BLaER1 (cell line): ENCODE measurements at regions not wholly inside any gene's neighbourhood (a gene's known extent, or its start where the extent isn't known, plus 50 kb on each side); places are given as distances from the start of the nearest gene placed in this dataset.
A peak's percentile ranks its signal among the peaks of the same experiment; 100 is the strongest.

ENCODE experiments used
- H3K27ac ChIP-seq: shearing (Covaris generic); formaldehyde crosslinking; 2 replicates; pipeline ENCODE4 v1.8.1; 2022
- H3K27me3 ChIP-seq: shearing (Covaris generic); formaldehyde crosslinking; 2 replicates; pipeline ENCODE4 v1.8.1; 2022
- H3K36me3 ChIP-seq: shearing (Covaris generic); formaldehyde crosslinking; 2 replicates; pipeline ENCODE4 v1.8.1; 2022
- H3K4me1 ChIP-seq: shearing (Covaris generic); formaldehyde crosslinking; 2 replicates; pipeline ENCODE4 v1.8.1; 2022
- H3K4me2 ChIP-seq: shearing (Covaris generic); formaldehyde crosslinking; 2 replicates; pipeline ENCODE4 v1.8.1; 2022
- H3K4me3 ChIP-seq: shearing (Covaris generic); formaldehyde crosslinking; 2 replicates; pipeline ENCODE4 v1.8.1; 2022
- H3K9ac ChIP-seq: shearing (Covaris generic); formaldehyde crosslinking; 2 replicates; pipeline ENCODE4 v1.8.1; 2022
- H3K9me3 ChIP-seq: shearing (Covaris generic); formaldehyde crosslinking; 2 replicates; pipeline ENCODE4 v1.8.1; 2022
- H4K20me1 ChIP-seq: shearing (Covaris generic); formaldehyde crosslinking; 2 replicates; pipeline ENCODE4 v1.8.1; 2022
- Cebpa-rat ChIP-seq: shearing (Covaris generic); IDR thresholded peaks from 2 replicates; pipeline ENCODE4 v1.8.1; 2022

DNA sequence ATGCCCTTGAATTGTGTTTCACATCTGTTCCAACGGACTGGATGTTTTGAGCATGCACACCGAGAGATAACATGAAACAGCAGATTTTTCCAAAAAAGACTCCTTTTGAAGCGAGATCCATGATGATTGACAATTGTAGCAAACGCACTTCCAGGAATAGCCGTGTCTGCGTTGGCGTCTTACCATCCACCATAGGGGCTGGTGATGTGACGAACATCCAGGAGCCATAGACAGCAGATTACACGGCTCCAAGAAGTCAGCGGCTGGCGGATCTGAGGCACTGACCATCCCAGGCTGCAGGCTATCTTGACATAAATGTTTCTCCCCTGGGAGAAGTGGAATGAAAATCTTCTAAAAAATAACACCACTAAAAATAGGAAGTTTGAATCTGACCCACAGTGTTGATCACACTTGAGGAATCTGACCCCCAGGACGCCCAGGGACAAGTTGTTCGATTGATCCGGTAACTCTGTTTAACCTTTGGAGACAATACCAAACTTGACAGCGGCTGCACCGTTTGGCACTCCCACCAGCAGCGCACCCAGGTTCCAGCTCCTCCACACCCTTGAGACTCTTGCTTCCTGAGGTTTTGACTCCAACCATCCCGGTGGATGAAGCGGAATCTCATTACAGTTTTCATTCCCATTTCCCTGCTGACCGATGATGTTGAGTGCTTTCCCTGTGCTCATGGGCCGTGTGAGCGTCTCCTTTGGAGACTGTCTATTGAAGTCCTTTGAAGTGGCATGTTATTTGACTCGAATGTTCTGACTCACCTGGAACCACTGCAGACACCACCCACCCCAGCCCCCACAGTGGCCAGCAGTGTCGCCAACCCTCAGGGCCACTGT, 140.0 kb upstream of the GPC1 start:
- H3K9ac ChIP-seq, result no peak overlapping the region
- H4K20me1 ChIP-seq, result no peaks in the 10 kb centered on the region
- no peak overlapping the region for H3K27ac ChIP-seq
- peaks cover 11% of the 10 kb centered on the region for H3K4me1 ChIP-seq
- no peaks in the 10 kb centered on the region for H3K36me3 ChIP-seq
- no peak for TF ChIP-seq Cebpa-rat
- H3K27me3 ChIP-seq, result no peaks in the 10 kb centered on the region
- no peaks in the 10 kb centered on the region for H3K9me3 ChIP-seq
- H3K4me3 ChIP-seq, result no peak overlapping the region
- no peak overlapping the region for H3K4me2 ChIP-seq

DNA sequence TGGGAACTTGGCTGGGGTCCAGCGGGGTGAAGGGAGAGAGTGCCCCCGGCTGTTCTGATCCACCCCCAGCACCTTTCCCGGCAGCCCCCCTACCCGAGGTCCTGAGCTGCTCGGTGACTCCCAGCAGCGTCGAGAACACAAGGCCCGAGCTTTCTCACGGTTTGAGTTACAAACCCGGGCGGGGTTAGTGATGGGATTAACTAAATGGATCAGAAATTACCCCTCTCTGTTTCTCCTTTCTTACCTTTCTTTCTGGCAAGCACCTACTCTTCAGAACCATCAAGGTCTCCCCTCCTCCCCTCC, 139.4 kb upstream of the GPC1 start:
- no peak overlapping the region for H3K4me3 ChIP-seq
- no peak overlapping the region for H3K4me2 ChIP-seq
- no peaks in the 10 kb centered on the region for H3K9me3 ChIP-seq
- H3K27ac ChIP-seq, result no peak overlapping the region
- no peak overlapping the region for H3K9ac ChIP-seq
- no peaks in the 10 kb centered on the region for H4K20me1 ChIP-seq
- H3K36me3 ChIP-seq, result no peaks in the 10 kb centered on the region
- TF ChIP-seq Cebpa-rat, result no peak
- peaks cover 11% of the 10 kb centered on the region for H3K4me1 ChIP-seq
- no peaks in the 10 kb centered on the region for H3K27me3 ChIP-seq

- Histone ChIP-seq H3K4me2 (no peak overlapping the region), H3K4me1 (peaks cover 11% of the 10 kb centered on the region), H4K20me1 (no peaks in the 10 kb centered on the region), H3K36me3 (no peaks in the 10 kb centered on the region), H3K27me3 (no peaks in the 10 kb centered on the region), H3K27ac (no peak overlapping the region), H3K9me3 (no peaks in the 10 kb centered on the region), H3K4me3 (no peak overlapping the region), H3K9ac (no peak overlapping the region)
- no peak for TF ChIP-seq Cebpa-rat
Observed at GRCh38 chr2:240296476-240297255, 138.8 kb upstream of the GPC1 start.

GRCh38 chr2:240297256-240298116, 138.0 kb upstream of the GPC1 start:
- no peaks in the 10 kb centered on the region for H4K20me1 ChIP-seq
- H3K9me3 ChIP-seq, result no peaks in the 10 kb centered on the region
- H3K9ac ChIP-seq, result no peak overlapping the region
- H3K4me1 ChIP-seq, result peaks cover 11% of the 10 kb centered on the region
- H3K36me3 ChIP-seq, result no peaks in the 10 kb centered on the region
- H3K4me2 ChIP-seq, result no peak overlapping the region
- H3K4me3 ChIP-seq, result no peak overlapping the region
- H3K27ac ChIP-seq, result no peak overlapping the region
- TF ChIP-seq Cebpa-rat, result no peak
- H3K27me3 ChIP-seq, result no peaks in the 10 kb centered on the region

GRCh38 chr2:240298117-240298790, 137.2 kb upstream of the GPC1 start:
- Histone ChIP-seq H3K9me3 (no peaks in the 10 kb centered on the region), H3K36me3 (no peaks in the 10 kb centered on the region), H3K9ac (no peak overlapping the region), H3K27me3 (no peaks in the 10 kb centered on the region), H4K20me1 (no peaks in the 10 kb centered on the region), H3K4me2 (no peak overlapping the region), H3K4me1 (peaks cover 11% of the 10 kb centered on the region), H3K4me3 (no peak overlapping the region), H3K27ac (no peak overlapping the region)
- TF ChIP-seq Cebpa-rat, result no peak

- Histone ChIP-seq H4K20me1 (no peaks in the 10 kb centered on the region), H3K36me3 (no peaks in the 10 kb centered on the region), H3K9ac (no peak overlapping the region), H3K4me3 (no peak overlapping the region), H3K27me3 (no peaks in the 10 kb centered on the region), H3K4me2 (peak overlapping the region; percentile 45), H3K4me1 (peaks cover 11% of the 10 kb centered on the region), H3K9me3 (no peaks in the 10 kb centered on the region), H3K27ac (peak overlapping the region; percentile 13; the same call in 1 of the 2 replicates)
- no peak for TF ChIP-seq Cebpa-rat
Observed at GRCh38 chr2:240298803-240299709, 136.4 kb upstream of the GPC1 start.

DNA sequence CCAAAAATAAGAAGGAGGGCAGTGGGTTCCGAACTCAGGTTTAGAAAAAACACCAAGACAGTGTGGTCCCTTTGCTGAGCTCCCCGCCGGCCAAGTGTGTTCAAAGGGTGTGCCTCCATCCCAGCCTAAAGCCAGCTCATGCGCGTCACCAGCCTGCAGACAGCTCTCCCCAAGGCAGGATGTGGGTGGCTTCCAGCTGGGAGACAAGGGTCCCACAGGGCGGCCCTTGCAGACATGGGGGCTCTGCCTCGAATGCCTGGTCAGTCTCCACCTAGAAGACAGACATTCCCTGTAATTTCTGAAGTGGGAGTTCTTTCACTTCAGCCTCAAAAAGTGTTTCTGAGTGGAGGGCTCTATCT, 135.8 kb upstream of the GPC1 start:
- Histone ChIP-seq H4K20me1 (no peaks in the 10 kb centered on the region), H3K9ac (no peak overlapping the region), H3K4me1 (peaks cover 11% of the 10 kb centered on the region), H3K9me3 (no peaks in the 10 kb centered on the region), H3K36me3 (no peaks in the 10 kb centered on the region), H3K4me3 (no peak overlapping the region), H3K27ac (peak overlapping the region; percentile 13; the same call in 1 of the 2 replicates), H3K27me3 (no peaks in the 10 kb centered on the region), H3K4me2 (peak overlapping the region; percentile 45)
- no peak for TF ChIP-seq Cebpa-rat

GRCh38 chr2:240300261-240300821, 135.1 kb upstream of the GPC1 start:
- H3K36me3 ChIP-seq, result no peaks in the 10 kb centered on the region
- no peak for TF ChIP-seq Cebpa-rat
- no peaks in the 10 kb centered on the region for H4K20me1 ChIP-seq
- H3K4me3 ChIP-seq, result no peak overlapping the region
- peaks cover 11% of the 10 kb centered on the region for H3K4me1 ChIP-seq
- H3K4me2 ChIP-seq, result no peak overlapping the region; the same call in 1 of the 2 replicates
- H3K9me3 ChIP-seq, result no peaks in the 10 kb centered on the region
- H3K9ac ChIP-seq, result no peak overlapping the region
- no peaks in the 10 kb centered on the region for H3K27me3 ChIP-seq
- no peak overlapping the region for H3K27ac ChIP-seq
